CD4-positive, alpha-beta T cell treated with Interleukin-4 for 1 hour (primary cell): ENCODE measurements at regions not wholly inside any gene's neighbourhood (a gene's known extent, or its start where the extent isn't known, plus 50 kb on each side); places are given as distances from the start of the nearest gene placed in this dataset.

Source experiments
- DNase-seq, 2 donors: peaks; one replicate each; pipeline ENCODE4 v3.0.0-alpha.2; 2020 to 2022

DNA sequence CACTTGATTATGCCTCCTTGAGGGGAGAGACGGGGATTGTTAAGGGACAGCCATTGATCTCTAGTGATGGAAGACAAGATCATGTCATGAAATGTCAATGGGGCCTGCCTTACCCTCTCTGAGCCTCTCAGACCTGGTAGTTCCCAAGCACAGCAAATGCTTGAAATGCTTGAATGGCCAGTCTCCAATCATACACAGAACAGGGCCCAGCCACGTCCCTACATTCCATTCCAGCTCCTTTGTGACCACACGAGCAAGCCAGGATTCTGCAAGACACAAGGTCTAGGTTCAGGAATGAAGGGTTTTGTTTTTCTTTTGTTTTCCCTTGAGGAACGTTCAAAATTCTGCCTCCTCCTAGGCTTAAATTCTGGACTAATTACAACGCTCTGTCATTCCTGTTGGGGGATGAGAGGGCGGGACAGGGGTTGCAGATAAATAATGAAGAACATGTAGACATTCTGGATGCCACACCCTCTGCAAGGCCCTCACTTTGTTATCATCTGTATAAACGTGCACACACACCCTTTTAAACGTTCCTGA, 98.1 kb upstream of the YPEL5 start:
- no peak for DNase-seq

DNA sequence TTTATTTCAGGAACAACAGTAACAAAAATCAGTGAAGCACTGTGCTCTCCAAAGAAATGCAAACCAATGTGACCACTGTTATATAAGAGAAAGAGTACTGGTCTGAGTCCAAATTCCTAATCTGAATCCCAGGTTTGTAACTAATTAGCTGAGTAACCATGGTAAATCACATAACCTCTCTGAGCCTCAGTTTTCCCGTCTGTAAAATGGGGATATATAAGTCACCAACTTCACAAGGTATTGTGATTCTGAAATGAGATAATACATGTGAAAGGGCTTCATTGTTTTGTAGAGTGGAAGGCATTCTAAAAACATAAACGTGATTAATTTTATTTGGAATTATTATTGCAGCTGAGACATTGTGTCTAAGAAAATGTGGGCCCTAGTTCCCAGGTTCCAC, 91.3 kb upstream of the YPEL5 start:
- DNase-seq = no peak

DNA sequence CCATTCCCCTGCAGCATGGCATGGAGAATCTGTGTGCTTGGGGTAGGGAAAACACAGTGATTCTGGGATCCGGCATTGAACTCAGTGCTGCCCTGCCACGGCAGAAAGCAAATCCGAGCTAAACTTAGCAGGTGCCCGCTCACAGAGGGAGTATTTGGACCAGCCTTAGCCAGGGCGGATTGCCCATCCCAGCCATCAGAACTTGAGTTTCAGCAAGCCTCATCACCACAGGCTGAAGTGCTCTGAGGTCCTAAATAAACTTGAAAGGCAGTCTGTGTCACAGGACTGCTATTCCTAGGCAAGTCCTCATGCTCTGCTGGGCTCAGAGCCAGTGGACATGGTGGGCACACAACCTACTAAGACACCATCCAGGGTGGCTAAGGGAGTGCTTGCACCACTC, 86.2 kb upstream of the YPEL5 start:
- no peak for DNase-seq

DNA sequence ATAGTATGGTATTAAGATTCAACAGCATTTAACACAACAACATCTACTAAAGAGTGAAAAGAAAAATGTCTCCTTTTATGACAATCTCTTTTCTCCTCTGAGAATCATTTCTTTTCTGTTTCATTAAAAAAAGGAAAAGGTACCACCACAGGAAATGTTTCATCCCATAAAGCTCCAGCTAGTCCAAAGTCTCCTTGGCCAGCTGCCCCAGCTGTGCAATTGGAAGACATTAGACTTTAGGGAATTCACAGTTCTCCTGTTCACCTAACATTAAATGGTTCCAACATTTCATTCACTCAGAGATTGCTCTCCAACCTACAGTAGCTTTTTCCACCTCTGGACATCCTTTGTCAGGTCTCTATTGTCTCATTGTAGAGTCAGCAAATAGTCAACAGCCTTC, 78.7 kb upstream of the YPEL5 start:
- DNase-seq = no peak

DNA sequence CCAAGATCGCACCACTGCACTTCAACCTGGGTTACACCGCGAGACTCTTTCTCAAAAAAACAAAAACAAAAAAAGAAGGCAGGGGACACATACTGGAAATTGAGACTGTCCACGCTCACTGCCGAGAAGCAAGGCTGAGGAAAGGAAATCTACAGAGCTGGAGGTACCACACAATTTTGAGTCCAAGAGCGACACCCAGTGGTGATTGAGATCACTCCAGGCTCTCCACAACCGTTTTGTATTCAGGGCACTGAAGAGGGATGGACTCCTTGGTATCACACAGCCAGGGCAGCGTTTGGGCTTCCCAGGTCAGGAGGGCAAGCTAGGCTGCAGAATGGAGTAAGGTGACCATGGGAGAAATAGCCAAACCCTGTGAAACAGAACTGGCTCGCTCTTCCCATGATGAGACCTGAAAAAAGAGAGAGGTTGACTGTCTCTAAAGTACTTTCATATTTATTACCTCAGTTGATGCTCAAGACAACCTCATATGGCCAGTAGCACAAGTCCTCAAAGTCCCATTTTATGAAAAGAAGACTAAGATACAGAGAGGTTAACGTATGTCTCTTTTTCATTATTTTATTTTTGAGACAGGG, 74.5 kb upstream of the YPEL5 start:
- peak; percentile 49 to 55 for DNase-seq

DNA sequence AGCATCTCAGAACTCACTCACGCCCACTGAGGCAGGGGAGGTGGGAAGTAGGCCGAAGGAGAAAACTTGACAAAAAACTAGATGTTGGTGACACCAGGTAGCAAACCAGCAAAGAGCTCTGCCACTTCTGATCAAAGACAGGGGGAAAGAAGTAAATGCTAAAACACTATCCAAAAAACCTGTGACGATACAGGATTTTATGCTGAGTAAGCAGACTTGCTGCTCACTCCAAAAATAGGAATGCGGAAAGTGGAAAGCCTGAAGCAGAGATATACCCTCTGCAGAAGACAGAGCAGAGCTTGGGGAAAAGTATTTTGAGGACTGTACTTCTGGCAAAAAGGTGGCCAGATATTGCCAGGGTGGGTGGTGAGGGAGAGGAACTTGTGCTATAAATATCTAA, 73.3 kb upstream of the YPEL5 start:
- no peak for DNase-seq

DNA sequence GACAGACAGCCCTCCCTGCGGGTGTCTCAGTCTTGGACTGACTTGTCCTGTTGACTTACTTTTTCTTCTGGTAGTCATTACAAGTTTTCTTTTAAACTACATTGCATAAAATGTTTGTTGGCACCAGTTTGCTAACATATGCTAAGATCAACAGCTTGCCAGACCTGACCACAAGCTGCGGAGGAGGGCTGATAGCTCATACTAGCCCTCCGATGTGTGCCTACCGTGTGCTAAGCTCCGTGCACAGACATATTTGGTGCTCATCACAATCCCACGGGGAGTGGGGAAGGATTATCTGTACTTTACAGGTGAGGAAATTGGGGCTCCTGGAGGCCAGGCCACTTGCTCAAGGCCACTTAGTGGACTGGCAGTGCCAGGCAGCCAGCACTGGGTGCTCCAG, 72.8 kb upstream of the YPEL5 start:
- DNase-seq = no peak

DNA sequence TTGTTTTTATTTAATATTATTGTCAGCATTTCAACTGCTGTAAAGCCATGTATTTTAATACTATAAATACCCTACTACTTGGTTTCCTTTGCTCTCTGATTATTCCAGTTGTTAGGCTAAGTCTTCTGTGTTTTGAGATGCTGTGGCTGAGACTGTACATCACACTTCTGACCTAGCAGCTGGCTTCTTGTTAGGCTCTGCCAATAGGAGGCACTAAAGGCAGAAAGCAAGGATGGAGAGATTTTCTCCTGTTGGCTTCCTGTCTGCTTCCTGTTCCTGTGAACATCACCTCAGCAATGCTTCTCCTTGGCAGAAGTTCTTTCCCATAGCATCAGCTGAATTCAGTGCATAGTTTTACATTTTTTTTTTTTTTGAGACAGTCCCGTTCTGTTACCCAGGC, 68.3 kb upstream of the YPEL5 start:
- no peak for DNase-seq

DNA sequence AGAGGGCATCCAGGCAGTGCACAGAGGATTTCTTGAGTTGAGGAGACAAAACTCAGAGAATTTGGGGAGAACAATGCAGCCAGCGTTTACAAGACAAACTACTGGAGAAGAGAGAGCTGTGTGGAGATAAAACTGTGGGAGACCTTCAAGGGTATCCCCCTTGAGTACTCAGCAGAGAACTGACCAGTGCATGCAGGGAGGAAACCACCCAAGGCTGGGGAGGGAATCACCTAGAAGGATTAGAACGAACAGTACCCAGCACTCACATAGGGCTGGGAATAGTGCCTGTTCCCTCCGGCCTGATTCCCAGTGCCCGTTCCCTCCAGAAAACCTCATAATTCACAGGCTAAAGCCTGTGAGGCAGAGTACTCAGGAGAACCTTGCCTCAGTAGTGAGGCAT, 61.9 kb upstream of the YPEL5 start:
- no peak for DNase-seq

DNA sequence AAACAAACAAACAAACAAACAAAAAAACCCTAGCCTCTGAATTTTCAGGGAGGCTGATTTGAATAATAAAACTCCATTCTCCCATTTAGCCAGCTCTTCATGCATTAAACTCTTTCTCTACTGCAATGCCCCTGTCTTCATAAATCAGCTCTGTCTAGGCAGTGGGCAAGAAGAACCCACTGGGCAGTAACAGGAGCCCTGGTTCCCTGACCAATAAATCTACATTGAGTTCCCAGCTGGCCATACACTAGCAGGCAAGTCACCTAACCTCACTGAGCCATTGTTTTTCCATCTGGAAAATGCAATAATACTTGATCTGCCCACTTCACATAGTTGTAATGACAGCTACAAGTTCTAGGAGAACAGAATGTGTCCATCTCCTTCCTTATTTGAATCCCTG, 57.6 kb upstream of the YPEL5 start:
- no peak for DNase-seq

DNA sequence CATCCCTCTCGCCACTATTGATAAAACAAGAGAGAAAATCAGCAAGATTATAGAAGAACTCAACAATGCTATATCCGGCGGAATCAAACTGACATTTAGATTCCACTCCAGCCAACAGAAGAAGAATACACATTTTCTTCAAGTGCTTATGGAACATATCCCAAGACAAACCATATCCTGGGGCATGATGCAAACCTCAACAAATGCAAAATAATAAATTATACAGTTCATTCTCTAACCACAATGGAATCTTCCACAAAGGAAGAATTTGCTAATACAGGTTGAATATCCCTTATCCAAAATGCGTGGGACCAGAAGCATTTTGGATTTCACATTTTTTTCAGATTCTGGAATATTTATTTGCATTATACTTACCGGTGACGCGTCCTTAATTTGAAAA, 51.4 kb upstream of the YPEL5 start:
- DNase-seq = no peak

DNA sequence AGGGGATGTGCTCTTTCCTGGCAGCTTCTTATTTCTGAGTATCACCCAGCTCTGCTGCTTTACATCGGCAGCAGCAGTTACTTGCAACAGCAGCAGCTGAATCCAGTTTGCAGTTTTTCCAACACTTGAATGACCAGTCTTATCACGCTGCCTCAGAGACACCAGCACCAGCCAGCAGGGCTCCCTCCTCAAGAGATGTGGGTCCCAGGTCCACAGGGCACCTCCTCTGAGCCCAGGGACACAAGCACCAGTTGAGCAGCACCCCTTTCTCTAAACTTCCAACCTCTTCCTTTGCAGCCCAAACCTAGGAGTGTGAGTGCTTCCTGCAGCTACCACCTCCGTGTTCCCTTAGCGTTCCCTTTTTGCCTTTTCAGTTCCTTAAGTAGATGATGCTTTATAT, 50.4 kb upstream of the YPEL5 start:
- DNase-seq = no peak
